ENCODE measurements at regions not wholly inside any gene's neighbourhood (a gene's known extent, or its start where the extent isn't known, plus 50 kb on each side); places are given as distances from the start of the nearest gene placed in this dataset.

DNA sequence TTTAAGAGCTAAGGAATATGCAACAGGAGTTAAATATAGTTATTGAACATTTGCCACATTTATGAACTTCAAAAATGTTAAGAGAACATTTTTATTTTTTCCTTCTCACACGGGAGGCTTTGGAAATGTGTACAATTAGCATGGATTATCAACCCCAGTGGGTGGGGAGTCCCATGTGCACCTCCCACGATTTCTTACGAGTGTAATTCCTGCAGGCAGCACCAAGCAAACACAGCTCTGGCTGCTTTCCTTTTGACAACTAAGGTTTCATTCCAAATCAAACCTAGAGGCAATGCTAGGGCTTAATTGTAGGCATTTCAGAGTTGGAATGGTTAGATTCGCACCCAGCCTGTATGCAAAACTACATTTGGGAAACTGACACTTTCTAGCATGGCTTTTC, 460.9 kb downstream of the METTL15 start:
- DNase-seq: no peak

DNA sequence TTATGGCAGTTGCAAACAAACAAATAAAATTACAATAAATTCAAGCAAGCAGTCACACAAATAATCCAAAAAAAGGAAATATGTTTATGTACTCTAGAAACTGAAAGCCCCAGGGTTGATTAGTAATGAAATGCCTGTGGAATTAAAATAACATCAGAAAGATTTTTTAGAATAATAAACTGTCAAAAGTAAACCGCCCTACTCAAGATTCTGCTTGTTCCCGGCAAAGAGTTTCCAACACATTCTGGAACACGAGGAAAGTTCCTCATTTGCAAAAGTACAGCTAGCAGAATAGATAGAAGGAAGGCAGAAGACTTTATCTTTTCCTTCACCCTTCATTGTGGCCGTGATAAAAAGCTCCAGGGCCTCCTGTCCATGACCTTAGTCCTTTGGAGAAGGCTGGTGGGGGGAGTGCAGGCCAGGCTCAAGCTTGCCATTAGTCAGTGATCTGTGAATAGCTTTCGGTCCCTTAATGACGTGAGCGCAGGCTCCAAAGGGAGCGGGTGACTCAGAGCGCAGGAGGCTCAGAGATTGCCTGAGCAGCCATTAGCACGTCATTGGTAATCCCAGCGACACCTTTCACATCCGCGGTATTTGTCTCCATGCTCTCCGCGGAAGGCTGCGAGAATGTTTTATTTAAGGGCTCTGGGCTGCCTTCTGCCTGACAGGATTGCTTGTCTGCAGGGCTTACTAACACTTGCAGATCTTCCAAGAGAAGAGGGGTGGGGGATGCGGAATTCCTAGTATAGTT, 458.3 kb downstream of the METTL15 start:
- DNase-seq: peak; percentile 80

DNA sequence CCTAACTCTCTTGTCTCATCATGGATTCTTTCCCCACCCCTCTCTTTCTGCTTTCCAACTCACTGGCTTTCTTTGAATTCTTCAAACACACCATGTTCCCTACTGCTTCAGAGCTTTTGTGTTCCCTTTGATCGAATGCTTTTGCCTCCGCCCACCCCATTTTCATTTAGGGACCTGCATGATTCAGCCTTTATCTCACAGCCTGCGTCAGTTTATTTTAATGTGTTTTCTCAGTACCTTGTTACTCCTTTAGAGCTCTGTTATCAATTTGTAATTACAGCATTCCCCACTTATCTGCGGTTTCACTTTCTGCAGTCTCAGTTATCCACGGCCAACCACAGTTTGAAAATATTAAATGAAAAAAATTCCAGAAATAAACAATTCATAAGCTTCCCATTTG, 451.3 kb downstream of the METTL15 start:
- no peak for DNase-seq

DNA sequence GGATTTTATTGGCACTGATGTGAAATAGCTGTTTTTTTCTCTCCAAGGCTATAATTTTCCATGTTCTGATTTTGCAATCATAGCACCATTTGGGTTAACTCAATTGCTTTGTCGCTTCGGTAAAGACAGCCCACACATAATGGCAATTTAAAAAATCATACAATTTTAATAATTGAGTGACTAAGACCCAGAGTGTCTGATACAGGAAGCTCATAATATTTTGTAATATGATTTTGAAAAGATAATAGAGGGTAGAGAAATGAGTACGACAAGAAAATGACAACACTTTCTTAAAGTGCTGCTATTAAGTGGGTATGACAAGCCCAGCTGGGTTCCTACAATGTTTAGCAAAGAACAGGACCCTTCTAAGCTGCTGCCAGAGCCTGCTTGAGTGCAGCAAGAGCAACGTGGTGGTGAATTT, 439.1 kb downstream of the METTL15 start:
- no peak for DNase-seq

DNA sequence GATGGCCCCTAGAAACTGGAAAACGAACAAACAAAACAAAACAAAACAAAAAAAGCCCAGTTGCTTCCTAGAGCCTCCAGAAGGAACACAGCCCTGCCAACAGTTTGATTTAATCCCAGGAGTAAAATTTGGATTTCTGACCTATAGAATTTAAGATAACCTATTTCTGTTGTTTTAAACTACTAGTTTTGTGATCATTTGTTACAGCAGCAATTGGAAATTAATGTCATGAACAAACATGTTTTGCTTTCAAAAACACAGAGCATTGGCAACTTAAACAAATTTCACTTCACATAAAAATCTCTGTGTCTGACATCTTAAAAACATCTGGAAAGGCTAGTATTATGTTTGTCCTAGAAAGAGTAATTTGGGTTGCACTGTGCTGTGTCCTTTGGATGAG, 437.3 kb downstream of the METTL15 start:
- no peak for DNase-seq

DNA sequence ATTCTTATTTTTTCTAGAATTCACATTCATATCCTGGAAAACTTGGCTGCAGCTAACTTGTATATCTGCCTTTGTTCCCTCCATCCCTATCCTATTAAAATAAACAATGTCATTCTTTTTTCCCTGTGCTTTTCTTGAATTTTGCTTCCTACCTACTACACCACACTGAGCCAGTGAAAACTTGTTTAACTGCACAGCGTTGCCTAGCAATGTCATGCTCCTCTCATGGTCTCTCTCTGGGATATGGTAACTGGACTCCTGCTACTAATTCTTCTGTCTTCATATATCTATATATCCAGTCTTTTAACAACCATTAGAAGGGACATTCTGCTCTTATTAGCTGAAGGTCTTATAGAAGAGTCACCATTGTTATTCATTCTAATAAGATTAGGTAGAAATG, 434.4 kb downstream of the METTL15 start:
- DNase-seq: no peak

DNA sequence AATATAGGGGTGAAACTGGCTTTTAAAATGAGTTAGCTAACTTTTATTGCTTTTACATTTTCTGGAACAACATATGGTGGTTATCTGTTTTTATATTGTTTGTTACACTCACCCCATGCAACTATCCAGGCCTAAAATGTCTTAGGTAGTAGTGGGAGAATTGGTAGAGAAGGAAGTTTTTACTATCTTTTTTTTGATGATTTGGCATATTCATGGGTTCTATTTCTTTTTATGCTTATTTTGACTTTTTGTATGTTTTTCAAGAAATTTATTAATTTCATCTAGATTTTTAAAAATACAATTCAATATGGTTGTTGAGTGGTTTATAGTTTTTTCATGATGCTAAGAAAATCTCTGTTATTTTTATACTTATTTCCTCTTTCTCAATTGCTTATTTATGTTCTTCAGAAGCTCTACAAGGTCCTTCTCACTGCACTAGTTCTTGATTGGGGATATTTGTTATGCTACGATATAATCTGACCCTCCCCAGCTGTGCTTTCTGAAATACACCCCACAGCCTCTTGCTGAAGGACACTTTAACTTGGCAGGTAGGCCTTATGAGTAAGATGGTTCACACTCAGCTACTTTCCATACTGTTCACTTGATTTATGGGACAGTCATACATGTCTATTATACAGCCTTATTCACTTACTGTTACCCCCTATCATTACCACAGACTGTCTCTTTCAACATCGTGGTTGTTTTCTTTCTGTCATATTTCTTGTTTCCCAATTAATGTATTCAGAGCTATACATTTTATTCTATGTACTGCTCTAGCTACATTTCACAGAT, 431.2 kb downstream of the METTL15 start:
- no peak for DNase-seq

DNA sequence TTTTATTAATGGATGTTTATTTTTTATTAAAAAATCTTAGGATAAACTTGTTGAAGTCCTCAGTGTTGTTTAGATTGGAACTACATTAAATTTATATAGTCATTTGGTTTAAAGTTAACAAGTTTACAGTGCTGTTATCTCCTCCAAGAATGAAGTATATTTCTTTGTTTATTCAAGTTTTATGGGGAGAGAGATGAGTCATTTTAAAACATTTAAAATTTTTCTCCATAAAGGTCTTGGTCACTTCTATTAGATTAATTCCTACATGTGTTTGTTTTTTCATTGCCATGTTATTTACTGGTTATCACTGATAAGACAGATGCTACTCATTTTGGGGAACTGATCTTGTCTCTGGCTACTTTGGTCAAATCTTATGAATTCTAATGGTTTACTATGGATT, 429.6 kb downstream of the METTL15 start:
- no peak for DNase-seq

DNA sequence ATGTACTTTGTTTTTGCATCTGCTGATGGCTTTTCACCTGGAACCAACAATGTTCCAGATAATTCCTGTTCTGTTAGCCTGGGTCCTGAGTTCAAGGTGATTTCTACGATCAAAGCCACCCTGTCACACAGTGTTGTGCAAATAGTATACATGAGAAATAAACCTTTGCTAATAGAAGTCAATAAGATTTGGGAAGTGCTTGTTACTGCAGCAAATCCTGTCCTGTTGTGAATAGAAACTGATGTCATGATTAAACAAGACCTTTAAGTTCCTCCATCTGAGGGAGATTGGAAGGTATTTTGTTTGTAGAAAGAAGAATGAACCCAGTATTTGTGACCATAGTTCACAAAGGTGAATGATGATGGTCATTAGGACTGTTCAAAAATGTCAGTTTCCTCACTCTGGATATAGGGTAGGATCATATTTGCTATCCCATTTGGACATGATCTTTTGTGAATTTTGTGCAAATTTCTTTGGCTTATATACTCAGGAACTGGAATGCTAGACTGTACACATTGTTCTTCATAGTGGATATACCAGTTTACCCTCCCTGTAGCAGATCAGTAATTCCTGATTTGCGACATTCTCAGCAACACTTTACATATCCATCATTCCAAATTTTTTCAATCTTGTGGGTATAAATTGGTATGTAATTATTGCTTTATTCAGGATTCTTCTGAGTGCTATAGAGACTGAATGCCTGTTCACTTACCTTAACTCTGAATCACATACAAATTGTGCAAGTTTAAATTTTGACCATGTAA, 428.5 kb downstream of the METTL15 start:
- DNase-seq: no peak

DNA sequence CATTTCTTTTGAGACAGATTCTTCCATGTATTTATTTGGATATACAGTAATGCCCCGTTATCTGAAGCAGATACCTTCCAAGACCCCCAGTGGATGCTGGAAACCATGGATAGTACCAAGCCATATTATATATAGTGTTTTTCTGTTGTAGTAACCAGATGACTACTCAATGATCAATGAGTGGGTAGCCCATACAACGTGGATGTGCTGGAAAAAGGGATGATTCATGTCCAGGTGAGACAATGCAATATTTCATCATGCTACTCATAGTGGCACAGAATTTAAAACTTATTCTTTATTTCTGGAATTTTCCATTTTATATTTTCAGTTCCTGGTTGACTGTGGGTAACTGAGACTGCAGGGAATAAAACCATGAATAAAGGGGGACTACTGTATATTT, 427.5 kb downstream of the METTL15 start:
- DNase-seq: no peak

DNA sequence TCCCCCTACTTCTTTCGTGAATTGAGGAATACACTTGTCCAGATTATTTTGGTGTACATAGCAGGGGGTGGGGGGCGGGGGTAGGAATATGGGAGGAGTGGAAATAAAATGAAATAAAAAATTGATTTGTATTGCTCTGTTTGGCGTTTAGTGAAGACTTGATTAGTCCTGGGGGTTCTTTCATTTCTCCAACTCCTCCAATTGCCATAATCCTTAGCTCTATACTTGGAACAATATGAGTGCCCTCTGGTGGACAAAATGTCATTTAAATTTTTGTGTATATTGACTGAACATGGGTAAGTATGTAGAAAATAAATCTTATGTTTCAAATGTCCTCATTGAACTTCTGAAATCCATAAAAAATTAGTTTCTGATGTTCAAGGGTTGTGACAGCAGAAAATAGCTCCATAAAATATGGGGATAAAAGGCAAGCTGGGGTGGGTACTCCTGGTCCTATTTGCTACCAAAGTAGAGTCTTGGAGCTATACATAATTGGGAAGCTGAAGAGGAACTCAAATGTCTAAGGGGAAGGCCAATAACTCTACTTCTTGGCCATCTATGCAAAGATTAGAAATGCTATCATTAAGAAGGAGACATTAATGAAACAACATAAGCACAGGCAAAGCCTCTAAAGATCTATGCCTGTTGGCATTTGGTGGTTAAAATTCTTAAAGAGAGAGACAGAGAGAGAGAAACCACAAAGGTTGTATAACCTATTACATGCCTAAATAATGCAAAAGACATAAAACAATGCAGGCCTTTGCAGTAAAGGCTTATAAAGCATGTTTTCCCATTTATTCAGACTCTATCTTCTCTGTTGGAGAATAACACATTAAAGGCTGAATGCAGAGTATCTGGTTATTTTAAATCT, 421.6 kb downstream of the METTL15 start:
- DNase-seq: no peak

DNA sequence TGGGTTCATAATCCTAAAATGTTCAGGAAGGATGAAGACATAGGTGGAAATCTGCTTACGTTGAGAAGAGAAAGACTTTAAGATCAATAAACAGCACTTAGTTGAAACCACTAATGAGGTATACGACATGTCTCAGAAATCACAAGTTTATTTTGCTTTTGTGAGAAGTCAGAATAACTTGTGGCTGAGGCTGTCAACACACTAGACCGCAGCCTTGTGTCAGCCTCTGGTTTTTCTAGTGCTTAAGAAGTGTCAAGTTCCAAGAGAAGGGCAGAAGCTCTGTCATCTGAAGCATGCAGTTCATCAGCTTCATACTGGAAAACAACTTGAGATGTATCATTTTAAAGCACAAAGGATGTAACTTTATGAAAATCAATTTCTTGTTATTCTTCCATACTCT, 420.9 kb downstream of the METTL15 start:
- no peak for DNase-seq

DNA sequence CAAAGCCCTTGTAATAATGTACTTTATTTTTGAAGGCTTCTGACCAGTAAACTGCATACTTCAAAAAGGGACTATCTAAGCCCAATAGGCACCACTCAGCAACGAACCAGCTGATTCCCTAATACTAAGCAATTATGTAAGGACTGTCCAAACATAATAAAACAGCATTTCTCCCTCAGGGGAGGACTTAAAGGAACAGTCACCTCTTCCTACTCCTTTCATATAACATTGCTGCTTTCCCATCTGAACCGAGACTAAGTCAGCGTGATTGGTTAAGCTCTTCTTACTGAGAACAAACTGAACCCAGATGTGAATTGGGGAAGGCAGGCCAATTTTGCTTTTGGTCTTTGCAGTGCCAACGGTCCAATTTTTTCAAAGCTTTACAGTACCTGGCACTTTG, 420.0 kb downstream of the METTL15 start:
- DNase-seq: no peak

DNA sequence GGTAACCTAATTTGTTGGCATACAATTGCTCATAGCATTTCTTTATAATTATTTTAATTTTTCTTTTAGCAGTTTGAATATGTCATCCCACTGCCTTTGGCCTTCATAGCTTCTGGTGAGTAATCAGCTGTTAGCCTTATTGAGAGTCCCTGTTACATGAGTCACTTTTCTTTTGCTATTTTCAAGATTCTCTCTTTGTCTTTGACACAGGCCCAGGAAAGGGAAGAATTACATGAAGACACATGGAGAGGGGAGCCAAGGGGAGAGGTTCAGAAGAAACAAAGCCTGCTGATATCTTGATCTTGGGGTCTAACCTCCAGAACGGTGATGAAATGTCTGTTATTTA, 418.2 kb downstream of the METTL15 start:
- DNase-seq: no peak

DNA sequence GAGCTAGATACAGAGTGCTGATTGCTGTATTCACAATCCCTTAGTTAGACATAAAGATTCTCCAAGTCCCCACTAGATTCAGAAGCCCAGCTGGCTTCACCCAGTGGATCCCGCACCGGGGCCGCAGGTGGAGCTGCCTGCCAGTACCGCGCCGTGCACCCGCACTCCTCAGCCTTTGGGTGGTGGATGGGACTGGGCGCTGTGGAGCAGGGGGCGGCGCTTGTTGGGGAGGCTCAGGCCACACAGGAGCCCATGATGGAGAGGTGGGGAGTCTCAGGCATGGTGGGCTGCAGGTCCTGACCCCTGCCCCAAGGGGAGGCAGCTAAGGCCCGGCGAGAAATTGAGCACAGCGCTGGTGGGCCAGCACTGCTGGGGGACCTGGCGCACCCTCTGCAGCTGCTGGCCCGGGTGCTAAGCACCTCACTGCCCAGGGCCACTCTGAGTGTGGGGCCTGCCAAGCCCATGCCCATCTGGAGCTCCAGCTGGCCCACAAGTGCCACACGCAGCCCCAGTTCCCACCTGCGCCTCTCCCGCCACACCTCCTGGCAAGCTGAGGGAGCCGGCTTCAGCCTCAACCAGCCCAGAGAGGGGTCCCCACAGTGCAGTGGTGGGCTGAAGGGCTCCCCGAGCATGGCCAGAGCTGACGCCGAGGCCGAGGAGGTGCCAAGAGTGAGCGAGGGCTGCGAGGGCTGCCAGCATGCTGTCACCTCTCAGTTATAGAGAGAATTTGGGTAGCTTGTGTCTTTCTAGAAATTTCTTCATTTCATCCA, 417.6 kb downstream of the METTL15 start:
- no peak for DNase-seq

DNA sequence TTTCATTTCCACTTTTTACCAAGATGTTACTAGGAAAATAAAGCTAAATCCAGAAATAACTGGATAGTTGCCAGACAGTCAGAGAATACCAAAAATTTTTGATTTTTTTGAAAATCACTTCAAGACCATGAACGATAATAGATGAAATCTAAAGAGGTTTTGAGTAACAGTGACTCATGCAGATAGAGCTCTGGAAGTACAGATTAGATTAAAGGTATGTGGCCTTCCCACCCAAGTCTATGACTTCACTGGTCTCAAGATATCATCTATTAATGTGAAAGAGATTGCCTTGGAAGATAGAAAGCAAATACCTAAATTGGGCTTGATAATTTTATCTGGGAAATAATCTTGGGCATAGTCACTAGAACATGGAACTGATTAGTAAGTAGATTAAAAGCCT, 415.9 kb downstream of the METTL15 start:
- no peak for DNase-seq

DNA sequence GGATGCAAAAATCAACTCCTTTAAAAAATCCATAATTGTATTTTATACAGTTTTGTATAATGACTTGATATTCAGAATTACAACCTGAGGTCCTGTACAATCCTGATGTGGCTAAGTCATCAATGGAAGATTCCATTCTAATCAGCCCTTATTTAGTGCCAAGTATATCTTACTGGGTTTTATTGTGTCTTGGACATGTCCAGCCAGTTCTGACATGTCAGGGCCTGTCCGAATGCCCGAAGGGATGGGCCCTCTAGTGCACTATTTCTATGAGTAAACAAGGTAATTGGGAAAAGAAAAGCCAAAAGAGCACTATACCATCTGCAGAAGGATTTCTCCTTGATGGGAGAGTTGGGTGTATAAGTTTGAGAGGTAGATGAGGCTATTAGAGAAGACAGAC, 412.9 kb downstream of the METTL15 start:
- DNase-seq: no peak

DNA sequence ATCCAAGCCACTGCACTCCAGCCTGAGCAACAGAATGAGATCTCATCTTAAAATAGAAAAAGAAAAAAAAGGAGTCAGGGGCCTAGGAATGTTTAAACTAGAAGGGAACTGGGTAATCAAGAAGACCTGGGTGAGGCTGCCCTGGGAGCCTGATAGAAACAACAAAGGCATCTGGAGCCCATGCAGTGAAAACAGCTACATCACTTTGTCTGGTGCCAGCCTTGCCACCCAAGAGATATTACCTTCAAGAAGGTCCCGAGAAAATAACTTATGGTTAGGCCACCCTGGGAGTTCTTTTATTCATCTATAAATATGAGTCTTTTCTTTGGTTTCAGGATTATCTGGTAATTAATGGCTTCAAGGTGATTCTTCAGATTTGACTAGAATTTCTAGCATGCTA, 412.1 kb downstream of the METTL15 start:
- DNase-seq: no peak

DNA sequence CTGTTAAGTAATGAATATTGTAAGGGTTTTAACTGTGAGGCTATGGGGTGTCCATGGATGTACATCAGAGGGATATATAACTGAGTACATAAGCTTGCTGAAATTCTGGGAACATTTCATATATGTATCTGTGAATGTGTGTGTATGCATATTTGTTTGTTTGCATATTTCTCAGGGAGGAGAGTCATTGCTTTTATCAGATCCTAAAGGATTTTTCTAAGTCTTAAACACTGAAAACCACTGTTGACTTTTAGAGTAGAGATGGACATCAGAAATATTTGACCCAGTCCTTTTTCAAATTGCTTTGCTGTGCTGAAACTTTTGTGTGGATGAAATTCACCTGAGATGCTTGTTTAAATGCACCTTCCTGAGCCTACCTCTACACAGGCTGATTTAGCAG, 410.6 kb downstream of the METTL15 start:
- DNase-seq: no peak

DNA sequence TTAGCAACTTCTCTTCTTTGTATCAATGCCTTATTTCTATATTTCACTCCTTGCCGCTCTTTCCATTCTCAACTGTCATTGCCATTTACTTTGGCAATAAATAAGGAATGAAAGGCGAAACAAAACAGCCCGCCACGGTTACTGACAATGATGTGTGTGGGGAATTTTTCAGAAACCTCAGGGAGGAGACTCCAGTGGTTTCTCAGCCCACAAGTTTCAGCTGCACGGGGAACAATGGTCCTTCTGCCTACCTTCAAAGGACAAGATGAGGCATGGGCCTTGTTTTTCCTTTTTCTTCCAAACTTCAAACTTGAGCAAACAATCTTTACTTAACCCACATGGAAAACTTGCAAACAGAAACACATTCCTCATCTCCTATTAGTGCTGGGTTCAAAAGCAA, 409.4 kb downstream of the METTL15 start:
- DNase-seq: no peak

DNA sequence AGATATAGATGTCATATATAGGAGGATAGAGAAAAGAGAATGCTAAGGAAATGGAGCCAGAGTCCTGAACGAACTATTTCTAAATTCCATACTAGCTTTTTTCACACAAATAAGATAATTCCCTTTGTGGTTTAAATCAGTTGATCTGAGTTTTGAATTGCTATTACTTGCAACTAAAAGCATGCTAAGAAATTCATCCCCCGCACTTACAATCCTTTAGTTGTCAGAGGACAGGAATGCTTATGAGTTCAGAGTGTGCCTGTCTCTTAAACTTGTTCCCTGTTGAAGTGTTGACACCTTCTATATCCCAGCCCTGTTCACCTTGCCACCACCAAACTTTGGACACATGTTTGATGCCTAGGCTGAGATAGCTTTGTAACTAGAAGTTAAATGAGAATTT, 406.2 kb downstream of the METTL15 start:
- no peak for DNase-seq

DNA sequence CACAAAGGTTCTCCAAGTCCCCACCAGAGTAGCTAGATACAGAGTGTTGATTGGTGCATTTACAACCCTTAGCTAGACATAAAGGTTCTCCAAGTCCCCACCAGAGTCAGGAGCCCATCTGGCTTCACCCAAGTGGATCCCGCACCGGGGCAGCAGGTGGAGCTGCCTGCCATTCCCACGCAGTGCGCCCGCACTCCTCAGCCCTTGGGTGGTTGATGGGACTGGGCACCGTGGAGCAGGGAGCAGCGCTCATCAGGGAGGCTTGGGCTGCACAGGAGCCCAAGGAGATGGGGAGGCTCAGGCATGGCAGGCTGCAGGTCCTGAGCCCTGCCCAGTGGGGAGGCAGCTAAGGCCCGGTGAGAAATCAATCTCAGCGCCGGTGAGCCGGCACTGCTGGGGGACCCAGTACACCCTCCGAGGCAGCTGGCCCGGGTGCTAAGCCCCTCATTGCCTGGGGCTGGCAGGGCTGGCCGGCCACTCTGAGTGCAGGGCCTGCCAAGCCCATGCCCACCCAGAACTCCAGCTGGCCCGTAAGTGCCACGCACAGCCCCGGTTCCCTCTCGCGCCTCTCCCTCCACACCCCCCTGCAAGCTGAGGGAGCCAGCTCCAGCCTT, 404.1 kb downstream of the METTL15 start:
- DNase-seq: no peak

Measured in T1000 (cell line).